Activated CD8-positive, alpha-beta T cell treated with anti-CD3 and anti-CD28 coated beads, Interleukin-2, amount 10 ng/mL, durations not matched to agents 7 days and 5 days (primary cell): ENCODE measurements at regions not wholly inside any gene's neighbourhood (a gene's known extent, or its start where the extent isn't known, plus 50 kb on each side); places are given as distances from the start of the nearest gene placed in this dataset.
"Not testable (repeated sequence)": the region's sequence is repeated elsewhere in the genome, so short reads cannot be mapped to it uniquely, and the experiment has no call there.

Experiments used
- ATAC-seq: fragments of 150-1000 bp; cut with Tn5 transposase; one replicate; pipeline ENCODE4 v1.10.0; 2021; ENCODE audit warnings: moderate library complexity
- CTCF ChIA-PET: fragments of 350-600 bp; sonication (Branson Sonifier 250); formaldehyde crosslinking; loops from one replicate; lab custom pipeline; 2021; ENCODE audit warnings: antibody characterized with exemption; lab: Charles Lee
- POLR2A ChIA-PET: fragments of 350-600 bp; sonication (Branson Sonifier 250); formaldehyde crosslinking; loops from one replicate; lab custom pipeline; 2021; ENCODE audit warnings: antibody characterized with exemption; lab: Charles Lee
- DNase-seq: peaks from one replicate; pipeline ENCODE4 v3.0.0-alpha.2; 2020
- H3K27ac Mint-ChIP-seq: one replicate; pipeline ENCODE4 v1.8.0; 2021; ENCODE audit warnings: mild to moderate bottlenecking, mixed read lengths
- H3K27me3 Mint-ChIP-seq: one replicate; pipeline ENCODE4 v1.8.0; 2021; ENCODE audit warnings: low read depth, mixed read lengths
- H3K36me3 Mint-ChIP-seq: one replicate; pipeline ENCODE4 v1.8.0; 2021; ENCODE audit warnings: low read depth, mixed read lengths
- H3K4me1 Mint-ChIP-seq: one replicate; pipeline ENCODE4 v1.8.0; 2021; ENCODE audit warnings: low read depth, mixed read lengths
- H3K4me3 Mint-ChIP-seq: one replicate; pipeline ENCODE4 v1.8.0; 2021; ENCODE audit warnings: mild to moderate bottlenecking, mixed read lengths
- H3K9me3 Mint-ChIP-seq: one replicate; pipeline ENCODE4 v1.8.0; 2022; ENCODE audit warnings: mixed read lengths; ENCODE audit not compliant: insufficient read depth

- ATAC-seq, result no peak
- no peak overlapping the region for H3K4me3 Mint-ChIP-seq
- H3K36me3 Mint-ChIP-seq, result peaks cover 3% of the 10 kb centered on the region
- POLR2A ChIA-PET, result interaction anchor here (0.6 kb wide), 1 partner anchor 15 kb away, joined by 3 read pairs; no protein-coding TSS in a partner anchor
- CTCF ChIA-PET, result no interaction called here
- DNase-seq, result no peak
- H3K4me1 Mint-ChIP-seq, result peaks cover 9% of the 10 kb centered on the region
- H3K27me3 Mint-ChIP-seq, result no peaks in the 10 kb centered on the region
- H3K9me3 Mint-ChIP-seq, result no peaks in the 10 kb centered on the region
- H3K27ac Mint-ChIP-seq, result no peak overlapping the region
Measured at GRCh38 chr10:8316284-8316683, 261.8 kb downstream of the GATA3 start.

- DNase-seq, CTCF ChIA-PET, H3K36me3 Mint-ChIP-seq, H3K27me3 Mint-ChIP-seq, H3K4me3 Mint-ChIP-seq, ATAC-seq, H3K4me1 Mint-ChIP-seq, H3K9me3 Mint-ChIP-seq, POLR2A ChIA-PET, H3K27ac Mint-ChIP-seq: not testable (repeated sequence)
Measured at GRCh38 chr10:8318429-8318828, 263.9 kb downstream of the GATA3 start.

- POLR2A ChIA-PET, result no interaction called here
- Mint-ChIP-seq H3K4me1 (peaks cover 9% of the 10 kb centered on the region), H3K27me3 (peaks cover 5% of the 10 kb centered on the region), H3K36me3 (peaks cover 3% of the 10 kb centered on the region), H3K9me3 (no peaks in the 10 kb centered on the region), H3K4me3 (no peak overlapping the region), H3K27ac (no peak overlapping the region)
- ATAC-seq (no peak), DNase-seq (no peak)
- CTCF ChIA-PET, result no interaction called here
Measured at GRCh38 chr10:8318956-8319355, 264.5 kb downstream of the GATA3 start.

GRCh38 chr10:8319704-8320103, 265.2 kb downstream of the GATA3 start:
- ChIA-PET CTCF (no interaction called here), POLR2A (no interaction called here)
- Mint-ChIP-seq H3K27ac (no peak overlapping the region), H3K4me1 (peaks cover 6% of the 10 kb centered on the region), H3K36me3 (peaks cover 3% of the 10 kb centered on the region), H3K27me3 (peaks cover 5% of the 10 kb centered on the region), H3K9me3 (no peaks in the 10 kb centered on the region), H3K4me3 (no peak overlapping the region)
- DNase-seq (no peak), ATAC-seq (no peak)

DNA sequence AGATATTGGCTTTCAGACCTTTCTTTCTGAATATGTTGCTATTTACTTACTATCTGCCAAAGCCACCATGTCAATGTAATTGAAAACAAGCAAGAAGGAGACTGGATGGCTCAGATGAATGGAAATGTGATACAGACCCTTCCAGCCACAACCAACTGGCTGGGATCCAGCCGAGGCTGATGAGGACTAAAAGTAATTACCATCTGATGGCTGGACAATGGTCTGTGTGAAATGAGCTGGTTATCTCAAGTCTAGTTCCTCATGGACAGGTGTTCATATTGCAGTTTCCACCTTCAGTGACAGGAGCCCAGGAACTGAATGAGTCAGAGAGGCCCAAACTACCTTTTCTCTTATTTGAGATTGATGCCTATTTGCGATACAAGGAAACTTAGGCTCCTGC, 267.5 kb downstream of the GATA3 start:
- ATAC-seq (no peak), DNase-seq (no peak)
- no peaks in the 10 kb centered on the region for H3K36me3 Mint-ChIP-seq
- peaks cover 5% of the 10 kb centered on the region for H3K27me3 Mint-ChIP-seq
- no peaks in the 10 kb centered on the region for H3K9me3 Mint-ChIP-seq
- peaks cover 17% of the 10 kb centered on the region for H3K4me1 Mint-ChIP-seq
- CTCF ChIA-PET, result no interaction called here
- H3K4me3 Mint-ChIP-seq, result no peak overlapping the region
- no peak overlapping the region for H3K27ac Mint-ChIP-seq
- POLR2A ChIA-PET, result no interaction called here

DNA sequence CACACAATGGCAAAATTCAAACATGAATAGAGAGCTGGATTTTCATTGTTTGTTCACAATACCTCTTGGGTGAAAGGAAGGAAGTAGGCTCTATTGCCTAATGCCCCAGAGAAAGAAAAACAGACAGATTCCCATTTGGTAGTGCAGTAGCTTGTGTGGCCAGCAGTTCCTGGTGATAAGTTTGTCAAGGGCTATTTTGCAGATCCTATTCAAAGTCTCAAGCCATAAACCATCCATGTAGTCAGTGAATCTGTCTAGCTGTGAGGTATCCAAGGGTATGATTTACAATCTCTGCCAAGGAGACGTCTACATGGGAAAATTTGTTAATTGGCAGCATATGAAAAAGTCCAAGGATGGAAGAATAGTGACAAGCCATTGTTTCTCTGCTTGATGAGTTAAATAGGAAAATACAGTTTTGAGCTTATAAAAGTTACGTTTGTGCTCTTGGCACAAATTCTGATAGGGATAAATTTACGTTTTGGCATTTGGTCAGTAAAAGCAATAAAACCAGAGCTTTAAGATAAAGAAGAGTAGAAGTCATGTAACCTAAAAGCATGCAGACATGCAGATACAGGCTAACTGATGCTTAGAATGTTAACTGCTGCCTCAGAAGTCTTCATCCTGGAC, 269.1 kb downstream of the GATA3 start:
- Mint-ChIP-seq H3K27ac (no peak overlapping the region), H3K4me1 (peaks cover 17% of the 10 kb centered on the region), H3K4me3 (no peak overlapping the region), H3K9me3 (no peaks in the 10 kb centered on the region), H3K27me3 (peaks cover 5% of the 10 kb centered on the region), H3K36me3 (no peaks in the 10 kb centered on the region)
- DNase-seq (no peak), ATAC-seq (no peak)
- ChIA-PET POLR2A (no interaction called here), CTCF (no interaction called here)

DNA sequence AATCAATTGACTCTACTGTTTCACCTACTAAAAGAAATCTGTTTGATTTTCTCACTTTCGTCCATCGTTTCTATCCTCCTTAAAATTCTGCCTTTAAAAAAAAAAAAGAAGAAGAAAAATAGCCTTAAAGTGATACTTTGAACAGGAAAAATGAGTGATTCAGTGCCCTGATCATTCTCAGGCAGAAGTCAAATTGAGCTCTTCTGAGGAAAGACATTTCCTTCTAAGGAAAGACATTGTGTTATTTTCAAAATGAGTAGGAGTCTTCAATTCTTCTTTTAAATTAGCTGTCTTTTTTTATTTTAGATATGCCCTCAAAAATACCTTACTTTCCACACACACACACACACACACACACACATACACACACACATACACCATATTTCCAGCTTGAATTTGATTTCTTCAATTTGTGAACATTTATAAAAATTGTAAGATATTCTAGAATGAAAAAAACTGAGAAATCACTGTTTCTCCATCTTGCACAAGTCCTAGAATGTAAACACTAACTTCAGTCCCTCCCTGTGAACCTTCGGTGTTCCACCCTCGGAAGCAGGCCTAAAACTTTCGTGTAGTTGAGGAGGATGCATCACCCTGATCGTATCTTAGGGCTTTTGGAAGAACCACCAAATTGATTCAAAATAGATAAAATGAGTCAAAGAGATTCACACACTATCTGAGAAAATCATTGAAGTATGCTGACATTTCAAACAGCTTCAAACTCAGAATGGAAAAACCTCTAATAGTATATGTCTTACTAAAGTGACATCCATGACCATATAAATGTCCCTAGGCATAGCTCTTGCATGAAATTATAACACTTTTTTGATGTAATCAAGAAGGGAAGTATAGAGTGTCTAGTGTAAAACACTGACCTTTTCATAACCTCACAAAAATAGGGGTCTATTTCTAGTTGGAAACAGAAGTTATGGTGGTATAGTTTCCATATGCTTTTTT, 270.8 kb downstream of the GATA3 start:
- DNase-seq, result no peak
- H3K4me1 Mint-ChIP-seq, result peaks cover 29% of the 10 kb centered on the region
- ChIA-PET POLR2A (no interaction called here), CTCF (interaction anchor here (1.1 kb wide), 2 partner anchors 8 to 122 kb away, joined by 3 read pairs; no protein-coding TSS in a partner anchor)
- no peak overlapping the region for H3K27ac Mint-ChIP-seq
- no peaks in the 10 kb centered on the region for H3K9me3 Mint-ChIP-seq
- no peak for ATAC-seq
- no peak overlapping the region for H3K4me3 Mint-ChIP-seq
- peaks cover 5% of the 10 kb centered on the region for H3K27me3 Mint-ChIP-seq
- H3K36me3 Mint-ChIP-seq, result peaks cover 3% of the 10 kb centered on the region

GRCh38 chr10:8326396-8327139, 272.1 kb downstream of the GATA3 start:
- Mint-ChIP-seq H3K9me3 (no peaks in the 10 kb centered on the region), H3K36me3 (peaks cover 5% of the 10 kb centered on the region), H3K27me3 (peaks cover 5% of the 10 kb centered on the region), H3K4me1 (peaks cover 41% of the 10 kb centered on the region), H3K27ac (no peak overlapping the region), H3K4me3 (no peak overlapping the region)
- ChIA-PET CTCF (no interaction called here), POLR2A (no interaction called here)
- ATAC-seq (no peak), DNase-seq (no peak)

GRCh38 chr10:8327140-8327423, 272.6 kb downstream of the GATA3 start:
- no peak for ATAC-seq
- peaks cover 5% of the 10 kb centered on the region for H3K36me3 Mint-ChIP-seq
- H3K4me3 Mint-ChIP-seq, result no peak overlapping the region
- no peak for DNase-seq
- H3K27me3 Mint-ChIP-seq, result peaks cover 5% of the 10 kb centered on the region
- H3K9me3 Mint-ChIP-seq, result no peaks in the 10 kb centered on the region
- peaks cover 46% of the 10 kb centered on the region for H3K4me1 Mint-ChIP-seq
- no peak overlapping the region for H3K27ac Mint-ChIP-seq
- ChIA-PET POLR2A (no interaction called here), CTCF (no interaction called here)

DNA sequence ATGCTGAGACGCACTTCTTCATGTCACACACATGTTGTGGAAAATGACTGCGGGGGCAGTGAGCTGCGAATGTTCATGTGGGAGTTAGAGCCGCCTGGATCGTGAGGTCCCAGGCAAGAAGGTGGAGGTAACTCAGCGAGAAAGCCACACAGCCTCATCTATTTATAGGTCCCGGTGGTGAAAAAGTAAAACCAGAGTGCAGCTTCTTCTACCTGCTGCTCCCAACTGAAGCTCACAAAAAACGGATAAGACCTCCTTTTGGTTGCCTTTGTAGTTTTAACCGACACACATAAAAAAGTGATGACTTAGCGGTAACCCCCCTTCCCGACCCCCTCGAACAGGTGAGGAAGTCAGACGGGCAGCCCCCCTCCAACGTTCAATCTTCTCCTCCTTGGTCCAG, 276.9 kb downstream of the GATA3 start:
- H3K36me3 Mint-ChIP-seq, result peaks cover 5% of the 10 kb centered on the region
- peak overlapping the region; percentile 75 for H3K4me3 Mint-ChIP-seq
- ChIA-PET POLR2A (interaction anchor here (0.7 to 2.2 kb wide), 10 partner anchors 15 to 275 kb away, joined by 3 to 24 read pairs (median 8); no protein-coding TSS in a partner anchor), CTCF (interaction anchor here (1.0 to 2.9 kb wide), 7 partner anchors 29 to 278 kb away, joined by 3 to 14 read pairs (median 5); no protein-coding TSS in a partner anchor)
- ATAC-seq (no peak), DNase-seq (peak; percentile 39)
- no peaks in the 10 kb centered on the region for H3K27me3 Mint-ChIP-seq
- peaks cover 56% of the 10 kb centered on the region for H3K4me1 Mint-ChIP-seq
- H3K9me3 Mint-ChIP-seq, result no peaks in the 10 kb centered on the region
- H3K27ac Mint-ChIP-seq, result peak overlapping the region; percentile 88

GRCh38 chr10:8331896-8332729, 277.6 kb downstream of the GATA3 start:
- ChIA-PET POLR2A (interaction anchor here (0.5 to 2.2 kb wide), 12 partner anchors 28 to 548 kb away, joined by 3 to 24 read pairs (median 5); no protein-coding TSS in a partner anchor), CTCF (interaction anchor here (0.9 to 2.9 kb wide), 13 partner anchors 10 to 877 kb away, joined by 3 to 14 read pairs (median 4); no protein-coding TSS in a partner anchor)
- H3K27me3 Mint-ChIP-seq, result no peaks in the 10 kb centered on the region
- H3K4me1 Mint-ChIP-seq, result peaks cover 52% of the 10 kb centered on the region
- ATAC-seq, result peak; percentile 96
- peak overlapping the region; percentile 75 for H3K4me3 Mint-ChIP-seq
- H3K27ac Mint-ChIP-seq, result peak overlapping the region; percentile 88
- H3K36me3 Mint-ChIP-seq, result peaks cover 5% of the 10 kb centered on the region
- DNase-seq, result peak; percentile 92
- H3K9me3 Mint-ChIP-seq, result no peaks in the 10 kb centered on the region
